Spleen (tissue), 7 donors: ENCODE measurements at regions not wholly inside any gene's neighbourhood (a gene's known extent, or its start where the extent isn't known, plus 50 kb on each side); places are given as distances from the start of the nearest gene placed in this dataset.

Experiments used
- POLR2A ChIP-seq, 3 donors: fragments of 450-650 bp; IDR thresholded peaks; one replicate each; pipeline ENCODE4 v1.5.1; 2017; ENCODE audit warnings: antibody characterized with exemption in 3 of 3, mild to moderate bottlenecking in 1 of 3
- TF ChIP-seq, protein P1 (sequence below), 11 experiments: fragments of 200-600 bp in 7 of 11; fragments of 450-650 bp in 4 of 11; sonication (generic) in 4 of 11; IDR thresholded peaks in 8 of 11; conservative IDR thresholded peaks in 3 of 11; 1 replicate in 7 of 11; 2 replicates in 4 of 11; pipeline versions ENCODE4 v1.4.0 to v1.8.0; 2016 to 2021; ENCODE audit warnings: antibody characterized with exemption in 11 of 11, inconsistent platforms in 4 of 11, mild to moderate bottlenecking in 1 of 11
- donor health status: DM: no; HTN: no; CAD: no; lungs with moderate emphysema.
- donor health status: DM: no; HTN: no; CAD: no.
- donor health status: DM: no; HTN: no; CAD: no.

DNA sequence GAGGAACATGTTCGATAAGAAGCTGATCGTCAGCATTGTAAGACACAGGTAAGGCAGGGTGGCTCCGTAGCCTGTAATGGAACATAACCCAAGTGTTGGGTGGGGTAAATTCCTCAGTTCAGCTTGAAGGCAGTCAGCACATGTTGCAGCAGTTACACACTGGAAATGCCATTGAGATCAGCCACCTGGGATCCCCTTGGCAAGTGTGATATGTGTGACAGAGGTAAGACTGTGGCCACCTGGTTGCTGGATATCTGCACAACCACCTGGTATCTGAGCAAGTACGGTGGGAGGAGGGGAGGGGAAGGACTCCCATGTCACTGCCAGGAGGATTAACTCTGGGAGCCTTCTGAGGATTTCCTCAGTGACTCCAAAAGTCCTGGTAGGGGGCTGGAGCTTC lies 158.0 kb upstream of the CAND1 start:
- TF ChIP-seq POLR2A (IDR thresholded peaks at IDR 0.05) = no peak
- TF ChIP-seq, protein P1, sequence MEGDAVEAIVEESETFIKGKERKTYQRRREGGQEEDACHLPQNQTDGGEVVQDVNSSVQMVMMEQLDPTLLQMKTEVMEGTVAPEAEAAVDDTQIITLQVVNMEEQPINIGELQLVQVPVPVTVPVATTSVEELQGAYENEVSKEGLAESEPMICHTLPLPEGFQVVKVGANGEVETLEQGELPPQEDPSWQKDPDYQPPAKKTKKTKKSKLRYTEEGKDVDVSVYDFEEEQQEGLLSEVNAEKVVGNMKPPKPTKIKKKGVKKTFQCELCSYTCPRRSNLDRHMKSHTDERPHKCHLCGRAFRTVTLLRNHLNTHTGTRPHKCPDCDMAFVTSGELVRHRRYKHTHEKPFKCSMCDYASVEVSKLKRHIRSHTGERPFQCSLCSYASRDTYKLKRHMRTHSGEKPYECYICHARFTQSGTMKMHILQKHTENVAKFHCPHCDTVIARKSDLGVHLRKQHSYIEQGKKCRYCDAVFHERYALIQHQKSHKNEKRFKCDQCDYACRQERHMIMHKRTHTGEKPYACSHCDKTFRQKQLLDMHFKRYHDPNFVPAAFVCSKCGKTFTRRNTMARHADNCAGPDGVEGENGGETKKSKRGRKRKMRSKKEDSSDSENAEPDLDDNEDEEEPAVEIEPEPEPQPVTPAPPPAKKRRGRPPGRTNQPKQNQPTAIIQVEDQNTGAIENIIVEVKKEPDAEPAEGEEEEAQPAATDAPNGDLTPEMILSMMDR (IDR thresholded peaks at IDR 0.05 in 8 of 11, conservative IDR thresholded peaks at IDR 0.05 in 3 of 11) = no peak
